WTC11 (cell line): ENCODE measurements at regions not wholly inside any gene's neighbourhood (a gene's known extent, or its start where the extent isn't known, plus 50 kb on each side); places are given as distances from the start of the nearest gene placed in this dataset.

Experiments used
- CBFB ChIP-seq: sonication (generic); formaldehyde crosslinking; IDR thresholded peaks from 2 replicates; pipeline ENCODE4 v1.8.1; 2022; ENCODE audit warnings: mild to moderate bottlenecking, low read depth, missing genetic modification reagents
- CREB1 ChIP-seq: sonication (generic); formaldehyde crosslinking; IDR thresholded peaks from 2 replicates; pipeline ENCODE4 v1.8.0; 2023; ENCODE audit warnings: mild to moderate bottlenecking, missing genetic modification reagents
- CREM ChIP-seq: sonication (generic); formaldehyde crosslinking; IDR thresholded peaks from 2 replicates; pipeline ENCODE4 v1.8.1; 2022; ENCODE audit warnings: mild to moderate bottlenecking, missing genetic modification reagents, moderate library complexity
- GABPB1 ChIP-seq: sonication (generic); formaldehyde crosslinking; IDR thresholded peaks from 2 replicates; pipeline ENCODE4 v1.8.1; 2023; ENCODE audit warnings: mild to moderate bottlenecking, missing genetic modification reagents
- TF ChIP-seq, protein P1 (sequence below): sonication (generic); formaldehyde crosslinking; IDR thresholded peaks from 2 replicates; pipeline ENCODE4 v1.8.1; 2023; ENCODE audit warnings: mild to moderate bottlenecking, missing genetic modification reagents
- TF ChIP-seq, protein P2 (sequence below): fragments of 200-600 bp; IDR thresholded peaks from 2 replicates; pipeline ENCODE4 v1.8.0; 2022; ENCODE audit warnings: antibody characterized with exemption
- TF ChIP-seq, protein P3 (sequence below): sonication (generic); formaldehyde crosslinking; IDR thresholded peaks from 2 replicates; pipeline ENCODE4 v1.8.1; 2023; ENCODE audit warnings: mild to moderate bottlenecking, moderate library complexity, missing genetic modification reagents

DNA sequence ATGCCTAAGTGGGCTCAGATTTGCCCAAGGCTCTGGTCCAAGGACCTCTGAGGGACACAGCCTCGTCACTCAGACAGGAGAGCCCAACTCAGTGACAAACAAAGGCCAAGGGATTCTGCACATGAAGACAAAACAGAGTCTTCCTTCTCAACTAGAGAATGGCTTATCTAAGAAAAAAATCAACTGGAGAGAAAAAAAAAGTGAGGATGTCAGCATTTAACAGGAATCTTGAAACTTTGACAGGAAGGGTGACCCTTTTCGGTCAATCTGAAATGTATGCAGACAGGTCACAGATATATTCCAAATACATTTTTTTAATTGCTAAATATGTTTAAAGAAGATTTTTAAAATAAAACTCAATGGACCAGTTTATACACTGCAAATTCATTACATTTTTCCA is 154.5 kb downstream of the ETS2 start:
- TF ChIP-seq CBFB (CRISPR knock-in tag) (no peak), CREB1 (CRISPR knock-in tag) (no peak), GABPB1 (CRISPR knock-in tag) (no peak), CREM (CRISPR knock-in tag) (no peak)
- TF ChIP-seq, protein P1, sequence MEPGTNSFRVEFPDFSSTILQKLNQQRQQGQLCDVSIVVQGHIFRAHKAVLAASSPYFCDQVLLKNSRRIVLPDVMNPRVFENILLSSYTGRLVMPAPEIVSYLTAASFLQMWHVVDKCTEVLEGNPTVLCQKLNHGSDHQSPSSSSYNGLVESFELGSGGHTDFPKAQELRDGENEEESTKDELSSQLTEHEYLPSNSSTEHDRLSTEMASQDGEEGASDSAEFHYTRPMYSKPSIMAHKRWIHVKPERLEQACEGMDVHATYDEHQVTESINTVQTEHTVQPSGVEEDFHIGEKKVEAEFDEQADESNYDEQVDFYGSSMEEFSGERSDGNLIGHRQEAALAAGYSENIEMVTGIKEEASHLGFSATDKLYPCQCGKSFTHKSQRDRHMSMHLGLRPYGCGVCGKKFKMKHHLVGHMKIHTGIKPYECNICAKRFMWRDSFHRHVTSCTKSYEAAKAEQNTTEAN (CRISPR knock-in tag): no peak
- TF ChIP-seq, protein P2, sequence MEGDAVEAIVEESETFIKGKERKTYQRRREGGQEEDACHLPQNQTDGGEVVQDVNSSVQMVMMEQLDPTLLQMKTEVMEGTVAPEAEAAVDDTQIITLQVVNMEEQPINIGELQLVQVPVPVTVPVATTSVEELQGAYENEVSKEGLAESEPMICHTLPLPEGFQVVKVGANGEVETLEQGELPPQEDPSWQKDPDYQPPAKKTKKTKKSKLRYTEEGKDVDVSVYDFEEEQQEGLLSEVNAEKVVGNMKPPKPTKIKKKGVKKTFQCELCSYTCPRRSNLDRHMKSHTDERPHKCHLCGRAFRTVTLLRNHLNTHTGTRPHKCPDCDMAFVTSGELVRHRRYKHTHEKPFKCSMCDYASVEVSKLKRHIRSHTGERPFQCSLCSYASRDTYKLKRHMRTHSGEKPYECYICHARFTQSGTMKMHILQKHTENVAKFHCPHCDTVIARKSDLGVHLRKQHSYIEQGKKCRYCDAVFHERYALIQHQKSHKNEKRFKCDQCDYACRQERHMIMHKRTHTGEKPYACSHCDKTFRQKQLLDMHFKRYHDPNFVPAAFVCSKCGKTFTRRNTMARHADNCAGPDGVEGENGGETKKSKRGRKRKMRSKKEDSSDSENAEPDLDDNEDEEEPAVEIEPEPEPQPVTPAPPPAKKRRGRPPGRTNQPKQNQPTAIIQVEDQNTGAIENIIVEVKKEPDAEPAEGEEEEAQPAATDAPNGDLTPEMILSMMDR: no peak
- TF ChIP-seq, protein P3, sequence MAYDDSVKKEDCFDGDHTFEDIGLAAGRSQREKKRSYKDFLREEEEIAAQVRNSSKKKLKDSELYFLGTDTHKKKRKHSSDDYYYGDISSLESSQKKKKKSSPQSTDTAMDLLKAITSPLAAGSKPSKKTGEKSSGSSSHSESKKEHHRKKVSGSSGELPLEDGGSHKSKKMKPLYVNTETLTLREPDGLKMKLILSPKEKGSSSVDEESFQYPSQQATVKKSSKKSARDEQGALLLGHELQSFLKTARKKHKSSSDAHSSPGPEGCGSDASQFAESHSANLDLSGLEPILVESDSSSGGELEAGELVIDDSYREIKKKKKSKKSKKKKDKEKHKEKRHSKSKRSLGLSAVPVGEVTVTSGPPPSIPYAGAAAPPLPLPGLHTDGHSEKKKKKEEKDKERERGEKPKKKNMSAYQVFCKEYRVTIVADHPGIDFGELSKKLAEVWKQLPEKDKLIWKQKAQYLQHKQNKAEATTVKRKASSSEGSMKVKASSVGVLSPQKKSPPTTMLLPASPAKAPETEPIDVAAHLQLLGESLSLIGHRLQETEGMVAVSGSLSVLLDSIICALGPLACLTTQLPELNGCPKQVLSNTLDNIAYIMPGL (CRISPR knock-in tag): no peak
